GM12865 (cell line): ENCODE measurements at regions not wholly inside any gene's neighbourhood (a gene's known extent, or its start where the extent isn't known, plus 50 kb on each side); places are given as distances from the start of the nearest gene placed in this dataset.

Source experiments
- DNase-seq: peaks from one replicate; pipeline ENCODE4 v3.0.0; 2010; ENCODE audit warnings: low read depth
- H3K4me3 ChIP-seq: 2 replicates; pipeline ENCODE4 v1.5.1; 2011; ENCODE audit warnings: mild to moderate bottlenecking, low read depth, low read length, control low read depth
- CTCF ChIP-seq: IDR thresholded peaks from 2 replicates; pipeline ENCODE4 v1.5.1; 2011; ENCODE audit warnings: low read length, control low read depth, low read depth, inconsistent platforms; ENCODE audit not compliant: insufficient read depth; ENCODE audit errors: missing control alignments

- TF ChIP-seq CTCF, result no peak
- no peak overlapping the region for H3K4me3 ChIP-seq
- DNase-seq, result no peak
Observed at GRCh38 chr2:4356109-4356508, 652.7 kb downstream of the DCDC2C start.

- no peak overlapping the region for H3K4me3 ChIP-seq
- DNase-seq, result no peak
- no peak for TF ChIP-seq CTCF
Observed at GRCh38 chr2:4356541-4356940, 653.2 kb downstream of the DCDC2C start.

GRCh38 chr2:4357121-4357520, 653.7 kb downstream of the DCDC2C start:
- DNase-seq, result no peak
- no peak overlapping the region for H3K4me3 ChIP-seq
- no peak for TF ChIP-seq CTCF

GRCh38 chr2:4358837-4359236, 655.5 kb downstream of the DCDC2C start:
- no peak for TF ChIP-seq CTCF
- DNase-seq, result no peak
- H3K4me3 ChIP-seq, result no peak overlapping the region

- no peak for DNase-seq
- TF ChIP-seq CTCF, result no peak
- H3K4me3 ChIP-seq, result no peak overlapping the region
Observed at GRCh38 chr2:4368907-4369306, 665.5 kb downstream of the DCDC2C start.

DNA sequence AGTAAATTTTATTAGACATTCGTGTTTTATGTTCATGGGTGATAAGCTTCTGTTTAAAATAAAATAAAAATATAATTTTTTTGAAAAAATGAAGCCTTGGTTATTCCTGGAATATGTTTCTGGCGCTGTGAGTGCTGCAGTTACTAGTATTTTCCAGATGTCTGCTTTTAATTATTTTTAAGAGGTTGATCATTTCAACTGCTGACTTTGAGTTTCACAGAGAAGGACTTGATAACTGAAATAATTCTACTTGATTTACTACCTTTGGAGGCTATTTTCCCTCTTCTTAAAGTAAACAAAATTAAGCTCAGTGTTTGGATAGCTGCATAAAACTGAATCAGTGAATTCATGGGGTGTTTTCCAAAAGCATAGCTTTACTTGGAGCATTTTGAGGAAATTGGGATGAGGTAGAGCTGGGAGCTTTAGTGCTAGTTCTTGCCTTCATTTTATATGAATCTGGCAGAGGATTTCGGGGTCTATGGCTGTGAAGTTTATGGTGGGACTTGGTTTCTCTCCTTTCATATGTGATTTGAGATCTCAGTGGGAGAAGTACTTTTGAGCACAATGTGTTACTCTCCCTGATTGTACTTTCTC, 666.5 kb downstream of the DCDC2C start:
- no peak for TF ChIP-seq CTCF
- DNase-seq, result no peak
- no peak overlapping the region for H3K4me3 ChIP-seq

DNA sequence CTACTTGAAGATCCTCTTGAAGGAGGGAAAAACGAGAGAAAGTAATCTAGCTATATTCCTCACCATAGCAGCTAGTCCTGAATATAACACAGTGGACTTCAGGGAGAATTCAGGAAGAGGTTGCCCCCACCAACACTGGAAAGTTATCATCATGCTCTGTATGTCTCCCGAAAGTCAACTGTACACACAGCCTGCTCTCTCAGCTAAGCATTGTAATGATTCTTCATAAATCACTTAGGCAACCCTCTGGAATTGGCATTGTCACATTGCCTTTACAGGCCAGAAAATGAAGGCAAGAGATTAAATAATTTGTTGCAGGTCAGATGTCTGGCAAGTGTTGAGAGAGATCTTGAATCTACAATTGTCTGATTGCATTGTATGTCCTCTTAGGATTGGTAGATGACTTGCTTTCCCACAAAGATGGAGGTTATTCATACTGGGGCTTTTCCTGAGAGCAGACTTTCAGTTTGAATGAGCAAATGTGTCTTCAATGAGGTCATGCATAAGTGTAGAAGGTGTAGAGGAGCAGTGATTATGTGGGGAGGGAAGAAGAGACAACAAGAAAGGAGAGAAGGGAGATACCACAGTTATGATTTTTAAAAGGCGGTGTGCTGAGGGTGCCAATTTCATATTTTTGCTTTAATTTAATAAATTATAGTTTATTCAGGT, 667.2 kb downstream of the DCDC2C start:
- no peak for DNase-seq
- no peak for TF ChIP-seq CTCF
- no peak overlapping the region for H3K4me3 ChIP-seq
